NCI-H1048 (cell line): ENCODE measurements at regions not wholly inside any gene's neighbourhood (a gene's known extent, or its start where the extent isn't known, plus 50 kb on each side); places are given as distances from the start of the nearest gene placed in this dataset.

Experiments used
- DNase-seq: peaks from one replicate; lab custom pipeline; 2025; lab: John Stamatoyannopoulos, UW

DNA sequence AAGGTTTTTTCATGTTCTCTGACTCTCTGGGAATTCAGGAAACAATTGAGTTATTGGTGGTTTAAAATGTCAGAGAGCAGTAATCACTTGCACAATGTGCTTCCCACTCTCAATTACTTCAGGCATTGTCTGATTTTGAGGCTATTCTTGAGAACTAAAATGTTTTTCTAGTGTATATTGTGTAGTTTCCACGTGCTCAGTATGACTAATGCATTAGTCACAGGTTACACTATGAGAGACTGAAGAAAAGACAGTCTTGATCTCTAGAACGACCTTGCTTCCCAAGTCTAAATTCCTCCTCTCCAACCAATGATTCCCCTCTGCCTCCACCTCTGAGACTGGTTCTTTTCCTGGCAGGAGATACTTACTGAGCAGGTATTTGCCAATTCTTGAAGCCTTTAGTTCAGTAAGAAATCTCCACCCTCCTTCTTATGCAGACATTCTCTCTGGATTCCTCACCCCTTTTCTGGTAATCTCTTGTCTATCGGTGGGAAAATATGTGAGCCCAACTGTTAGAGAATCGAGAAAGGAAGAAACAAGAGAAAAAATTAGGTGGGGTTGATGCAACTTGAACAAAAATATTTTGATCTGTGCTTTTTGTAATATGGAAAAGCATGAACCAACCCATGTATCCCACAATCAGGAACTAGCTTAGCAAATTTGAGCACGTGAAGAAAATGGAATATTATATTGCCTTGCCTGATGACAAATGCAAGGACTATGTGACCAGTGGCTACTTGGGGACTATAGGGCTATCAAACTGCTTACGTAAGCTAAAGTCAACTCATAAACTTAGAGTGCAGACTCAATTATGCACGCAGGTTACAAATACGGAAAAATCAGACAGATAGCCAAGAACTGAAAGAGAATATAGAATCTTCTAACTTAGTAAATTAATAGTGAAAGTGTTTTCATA is 61.1 kb upstream of the SLC22A16 start:
- DNase-seq, result no peak

DNA sequence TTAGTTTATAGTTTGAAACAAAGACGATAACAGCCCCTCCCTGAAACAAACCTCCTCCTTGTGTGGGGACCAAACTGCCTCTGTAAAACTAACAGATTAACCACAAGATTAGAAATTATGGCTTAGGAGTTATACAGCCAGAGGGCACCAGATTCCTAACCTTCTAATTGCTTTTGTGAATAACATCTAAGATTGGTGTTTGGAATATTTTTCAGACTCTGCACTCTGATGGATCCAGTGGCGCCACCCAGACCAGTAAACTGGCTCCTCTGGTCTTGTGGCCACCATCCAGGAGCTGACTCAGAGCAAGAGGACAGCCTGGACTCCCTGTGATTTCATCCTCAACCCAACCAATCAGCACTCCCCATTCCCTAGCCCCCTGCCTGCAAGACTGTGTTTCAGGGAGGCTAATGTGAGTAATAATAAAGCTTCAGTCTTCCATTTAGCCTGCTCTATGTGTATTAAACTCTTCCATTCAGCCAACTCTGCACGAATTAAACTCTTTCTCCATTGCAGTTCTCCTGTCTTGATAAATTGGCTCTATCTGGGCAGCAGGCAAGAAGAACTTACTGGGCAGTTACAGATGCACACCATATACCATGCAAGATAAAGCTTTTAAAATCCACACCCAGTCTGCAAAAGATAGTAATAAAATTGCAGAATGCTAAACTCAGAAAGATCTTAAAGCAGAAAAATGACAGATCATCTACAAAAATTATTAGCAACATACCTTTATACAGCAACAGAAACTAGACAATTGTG is 58.5 kb upstream of the SLC22A16 start:
- no peak for DNase-seq

DNA sequence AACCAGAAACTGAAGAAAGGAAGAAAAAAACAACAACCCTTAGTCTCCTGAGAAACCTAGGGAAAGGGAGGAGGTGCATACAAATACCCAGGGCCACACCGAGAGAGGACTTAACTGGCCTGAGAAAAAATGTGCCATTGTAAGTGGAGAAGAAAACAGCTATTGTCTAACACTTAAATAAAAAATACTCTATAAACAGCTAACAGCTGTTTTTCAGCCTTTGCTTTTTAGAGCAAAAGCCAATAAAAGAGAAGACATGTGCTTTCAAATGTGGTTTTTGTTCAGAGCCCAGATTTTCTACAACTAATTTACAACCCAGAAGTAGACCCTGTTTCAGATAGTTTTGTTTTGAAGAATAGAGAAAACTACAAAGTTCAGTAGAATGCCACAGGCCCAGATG is 56.0 kb upstream of the SLC22A16 start:
- DNase-seq, result no peak

DNA sequence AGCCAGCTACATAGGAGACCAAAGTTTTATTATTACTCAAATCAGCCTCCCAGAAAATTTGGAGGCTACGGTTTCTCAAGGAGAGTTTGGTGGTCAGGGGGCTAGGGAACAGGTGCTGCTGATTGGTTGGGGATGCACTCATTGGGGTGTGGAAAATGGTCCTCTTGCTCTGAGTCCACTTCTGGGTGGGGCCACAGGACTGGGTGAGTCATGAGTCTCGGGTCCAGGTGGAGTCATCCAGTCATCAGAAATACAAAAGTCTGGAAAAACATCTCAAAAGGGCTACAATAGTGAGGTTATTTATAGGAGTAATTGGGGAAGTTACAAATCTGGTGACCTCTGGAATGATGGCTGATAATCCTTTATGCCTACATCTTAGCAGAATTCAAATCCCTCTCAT is 54.3 kb upstream of the SLC22A16 start:
- DNase-seq, result no peak

DNA sequence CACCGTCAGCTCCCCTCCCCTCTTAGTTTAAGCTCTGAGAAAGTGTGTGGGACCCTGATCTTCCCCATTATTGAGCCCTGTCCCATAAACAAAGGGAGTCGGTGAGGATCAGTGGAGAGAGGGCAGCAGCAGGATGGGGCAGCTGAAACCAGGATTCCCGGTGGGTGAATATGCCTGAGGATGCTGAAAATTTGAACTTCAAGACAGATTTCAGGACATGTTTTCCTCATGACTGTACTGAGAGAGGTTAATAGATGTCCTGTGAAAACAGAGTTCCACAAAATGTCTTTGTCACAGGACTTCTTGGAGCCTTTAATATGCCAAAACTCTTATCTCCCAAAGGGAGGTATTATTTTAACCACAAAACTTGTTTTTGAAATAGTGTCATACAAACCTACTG is 53.5 kb upstream of the SLC22A16 start:
- no peak for DNase-seq

DNA sequence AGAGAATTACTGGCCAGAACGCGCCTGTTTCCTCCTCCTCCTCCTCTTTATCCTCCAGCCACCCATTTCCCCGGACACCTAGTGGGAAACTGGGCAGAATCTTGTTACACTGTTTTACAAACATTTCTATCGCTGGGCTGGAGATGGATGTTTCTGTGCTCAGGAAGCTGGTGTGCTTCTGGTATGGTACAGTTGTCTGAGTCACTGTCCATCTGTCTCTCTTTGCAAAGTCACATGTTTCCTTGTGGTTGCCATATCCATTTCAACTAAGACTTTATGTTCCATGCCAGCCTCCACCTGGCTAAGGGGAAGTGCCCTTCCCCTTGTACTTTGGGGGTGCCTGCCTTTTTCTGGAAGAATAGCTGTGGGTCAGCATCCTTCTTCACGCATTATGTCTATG is 52.9 kb upstream of the SLC22A16 start:
- no peak for DNase-seq

DNA sequence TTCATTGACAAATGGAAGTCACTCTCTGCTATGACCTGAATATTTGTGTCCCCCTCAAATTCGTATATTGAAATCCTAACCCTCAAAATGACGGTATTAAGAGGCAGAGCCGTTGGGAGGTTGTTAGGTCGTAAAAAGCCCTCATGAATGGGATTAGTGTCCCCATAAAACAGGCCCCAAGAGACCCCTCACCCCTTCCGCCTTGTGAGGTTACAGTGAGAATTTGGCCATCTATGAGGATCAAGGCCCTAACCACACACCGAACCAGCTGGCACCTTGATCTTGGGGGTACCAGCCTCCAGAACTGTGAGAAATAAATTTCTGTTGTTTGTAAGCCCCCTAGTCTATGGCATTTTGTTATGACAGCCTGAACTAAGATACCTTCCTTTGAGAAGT is 52.5 kb upstream of the SLC22A16 start:
- DNase-seq, result no peak

DNA sequence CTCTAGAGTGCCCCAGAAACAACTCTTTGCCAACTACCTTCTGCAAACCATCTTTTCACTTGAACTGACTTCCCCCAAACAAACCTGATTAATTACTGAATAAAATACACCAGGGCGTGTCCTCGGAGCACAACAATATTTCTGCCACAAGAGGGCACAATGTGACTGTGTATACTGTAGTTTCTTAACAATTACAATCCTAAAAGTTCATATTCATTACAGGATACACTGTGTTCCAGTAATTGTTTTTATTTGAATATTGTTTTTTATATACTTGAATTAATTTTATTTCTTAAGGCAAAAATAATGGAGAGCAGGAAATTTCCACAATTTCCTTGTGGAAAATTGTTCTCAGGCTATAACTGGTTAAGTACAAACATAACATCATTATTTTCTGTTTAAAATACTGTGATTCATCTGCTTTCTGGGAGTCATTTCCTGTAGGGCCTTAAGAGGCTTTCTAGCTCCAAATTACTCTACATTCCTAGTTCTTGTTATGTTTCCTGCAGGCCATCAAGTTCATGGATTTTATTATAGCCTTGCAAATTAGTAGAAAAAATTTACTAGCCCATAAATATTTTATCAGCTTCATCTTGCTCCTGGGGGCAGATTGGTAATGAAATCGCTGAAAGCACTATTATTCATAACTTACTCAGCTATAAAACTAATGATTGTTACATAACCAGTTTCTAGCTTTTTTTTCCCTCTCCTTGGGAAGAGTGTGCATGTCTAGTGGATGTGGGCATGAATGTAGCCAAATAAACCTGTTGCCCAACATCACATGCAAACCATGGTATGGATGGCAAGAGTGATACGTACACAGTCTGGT is 51.9 kb upstream of the SLC22A16 start:
- peak; percentile 78 for DNase-seq

DNA sequence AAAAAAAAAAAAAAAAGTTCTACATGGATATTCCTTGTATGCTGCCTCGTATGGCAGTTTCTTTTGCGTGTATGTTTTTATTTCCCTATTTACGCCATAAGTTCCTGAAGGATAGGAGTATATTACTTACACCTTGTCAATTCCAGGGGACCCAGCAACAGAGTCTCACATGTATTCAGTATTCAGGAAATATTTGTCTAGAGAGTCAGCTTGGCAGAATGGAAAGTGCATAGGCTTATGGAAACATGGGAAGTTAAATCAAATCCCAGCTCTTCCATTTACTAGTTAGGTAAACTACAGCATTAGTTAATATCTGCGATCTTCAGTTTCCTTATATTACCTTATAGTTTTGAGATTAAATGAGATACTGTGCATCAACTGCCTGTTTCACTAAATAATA is 51.1 kb upstream of the SLC22A16 start:
- DNase-seq, result no peak

DNA sequence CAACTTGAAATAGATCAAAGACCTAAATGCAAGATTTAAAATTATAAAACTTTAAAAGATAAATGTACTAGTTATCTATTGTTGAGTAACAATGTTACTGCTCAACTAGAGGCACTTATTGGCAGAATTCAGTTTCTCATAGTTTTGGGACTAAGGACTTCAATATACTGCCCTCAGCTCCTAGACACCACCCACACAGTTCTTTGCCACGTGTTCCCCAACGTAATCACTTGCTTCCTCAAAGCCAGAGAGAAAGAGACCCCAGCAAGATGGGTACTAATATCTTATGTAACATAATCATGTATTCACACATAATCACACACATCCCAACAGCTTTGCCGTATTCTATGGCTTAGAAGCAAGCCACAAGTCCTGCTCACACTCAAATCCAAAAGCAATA is 50.3 kb upstream of the SLC22A16 start:
- DNase-seq, result no peak
